Middle frontal gyrus (tissue), 1 donor: ENCODE measurements at regions not wholly inside any gene's neighbourhood (a gene's known extent, or its start where the extent isn't known, plus 50 kb on each side); places are given as distances from the start of the nearest gene placed in this dataset.
"Not testable (repeated sequence)": the region's sequence is repeated elsewhere in the genome, so short reads cannot be mapped to it uniquely, and the experiment has no call there.

Experiments used
- DNase-seq: peaks from one replicate; pipeline ENCODE4 v3.0.0-alpha.2; 2015; ENCODE audit warnings: low spot score; ENCODE audit errors: extremely low spot score

DNA sequence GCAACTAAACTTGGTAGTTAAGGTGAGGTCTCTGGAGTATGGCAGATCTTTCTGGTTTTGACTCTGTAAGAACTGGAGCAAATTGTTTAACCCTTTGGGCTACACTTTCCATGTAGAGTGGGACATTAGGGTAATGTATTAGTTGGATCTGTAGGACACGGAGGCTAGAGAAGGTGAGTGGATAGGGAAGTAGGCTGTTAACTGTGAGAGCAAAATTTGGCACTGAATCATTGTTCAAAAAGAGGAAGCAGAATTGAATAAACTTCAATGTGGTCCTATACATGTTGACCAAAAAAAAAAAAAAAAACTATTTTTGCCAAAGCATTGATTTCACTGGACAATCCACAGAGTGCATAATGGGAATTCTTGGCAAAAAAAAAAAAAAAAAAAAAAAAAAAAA, 370.2 kb upstream of the CHORDC1 start:
- no peak for DNase-seq

DNA sequence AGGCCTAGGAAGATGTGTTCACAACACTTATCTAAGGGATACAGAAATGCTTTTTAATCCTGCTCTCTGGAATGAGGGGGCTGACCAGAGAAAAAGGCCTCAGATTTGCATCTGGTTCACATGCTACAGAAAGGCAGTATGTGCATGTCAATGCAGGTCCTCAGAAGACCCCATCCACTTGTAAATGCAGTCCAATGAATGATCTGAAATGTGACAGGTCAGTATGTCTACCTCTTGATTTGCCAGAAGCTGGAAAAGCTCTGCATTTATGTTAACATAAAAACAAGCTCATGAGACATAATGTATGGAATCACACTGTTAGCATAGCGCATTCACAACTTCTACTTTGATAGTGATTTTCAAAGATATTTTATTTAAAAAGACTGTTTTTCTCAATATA, 367.4 kb upstream of the CHORDC1 start:
- DNase-seq: no peak

DNA sequence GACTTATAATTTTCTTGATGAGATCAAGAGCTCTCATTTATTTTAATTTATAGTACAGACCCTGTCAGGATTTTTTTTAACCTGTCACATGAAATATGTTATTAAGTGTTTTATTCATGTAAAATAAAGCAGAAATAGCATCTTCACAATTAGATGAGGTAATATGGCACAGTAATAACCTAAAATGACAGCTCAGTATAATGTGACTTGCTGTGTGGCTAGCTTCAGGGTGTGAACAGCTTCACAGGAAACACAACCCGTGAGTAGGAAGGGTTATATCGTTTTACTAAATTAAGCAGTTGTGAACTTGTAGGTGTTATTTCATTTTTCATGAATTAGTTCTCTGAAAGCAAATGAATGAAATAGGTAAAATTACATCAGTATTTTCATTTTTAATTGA, 366.9 kb upstream of the CHORDC1 start:
- no peak for DNase-seq

DNA sequence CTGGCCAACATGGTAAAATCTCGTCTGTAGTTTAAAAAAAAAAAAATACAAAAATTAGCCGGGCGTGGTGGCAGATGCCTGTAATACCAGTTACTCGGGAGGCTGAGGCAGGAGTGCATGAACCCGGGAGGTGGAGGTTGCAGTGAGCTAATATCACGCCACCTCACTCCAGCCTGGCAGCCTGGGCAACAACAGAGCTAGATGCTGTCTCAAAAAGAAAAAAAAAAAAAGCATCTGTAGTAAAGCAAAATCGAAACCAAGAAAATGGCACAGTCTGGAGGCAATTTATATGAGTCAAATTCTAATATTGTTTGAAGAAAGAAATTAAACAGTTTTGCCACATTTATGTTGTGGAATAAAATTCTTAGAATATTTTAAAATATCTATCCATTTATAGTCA, 365.0 kb upstream of the CHORDC1 start:
- no peak for DNase-seq

- DNase-seq: no peak
Observed at GRCh38 chr11:90585491-90585890, 362.6 kb upstream of the CHORDC1 start.

DNA sequence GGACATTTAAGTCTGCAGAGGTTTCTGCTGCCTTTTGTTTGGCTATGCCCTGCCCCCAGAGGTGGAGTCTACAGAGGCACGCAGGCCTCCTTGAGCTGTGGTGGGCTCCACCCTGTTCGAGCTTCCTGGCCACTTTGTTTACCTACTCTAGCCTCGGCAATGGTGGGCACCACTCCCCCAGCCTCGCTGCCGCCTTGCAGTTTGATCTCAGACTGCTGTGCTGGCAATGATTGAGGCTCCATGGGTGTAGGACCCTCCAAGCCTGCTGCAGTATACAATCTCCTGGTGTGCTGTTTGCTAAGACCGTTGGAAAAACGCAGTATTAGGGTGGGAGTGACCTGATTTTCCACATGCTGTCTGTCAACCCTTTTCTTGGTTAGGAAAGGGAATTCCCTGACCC, 360.1 kb upstream of the CHORDC1 start:
- not testable (repeated sequence) for DNase-seq

- DNase-seq: peak; percentile 18
Observed at GRCh38 chr11:90564531-90564930, 341.7 kb upstream of the CHORDC1 start.

DNA sequence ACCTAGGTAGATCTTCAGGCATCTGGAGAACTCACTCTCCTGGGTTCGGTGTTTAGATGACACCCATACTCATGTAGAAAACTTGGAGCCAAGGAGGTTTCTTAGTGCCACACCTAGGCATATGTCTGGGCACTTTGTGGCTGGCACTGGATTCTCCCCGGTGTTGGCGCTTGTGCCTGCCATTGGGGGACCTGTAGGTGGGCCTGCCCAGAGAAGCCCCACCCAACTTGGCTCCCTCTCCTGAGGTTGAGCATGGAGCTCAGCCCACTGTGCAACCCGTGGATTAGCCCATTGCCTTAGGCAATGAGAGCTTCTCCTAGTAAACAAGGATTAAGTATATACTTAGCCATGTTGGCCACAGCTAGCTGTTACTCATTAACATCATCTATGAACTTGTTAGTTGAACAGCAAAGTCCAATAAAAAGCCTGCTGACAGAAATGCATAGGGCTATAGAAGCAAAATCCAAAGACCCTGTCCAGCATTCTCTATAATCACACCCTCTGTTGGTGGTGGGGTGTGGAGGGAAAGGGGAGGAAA, 335.5 kb upstream of the CHORDC1 start:
- DNase-seq: no peak

GRCh38 chr11:90556606-90557005, 333.8 kb upstream of the CHORDC1 start:
- DNase-seq: no peak

DNA sequence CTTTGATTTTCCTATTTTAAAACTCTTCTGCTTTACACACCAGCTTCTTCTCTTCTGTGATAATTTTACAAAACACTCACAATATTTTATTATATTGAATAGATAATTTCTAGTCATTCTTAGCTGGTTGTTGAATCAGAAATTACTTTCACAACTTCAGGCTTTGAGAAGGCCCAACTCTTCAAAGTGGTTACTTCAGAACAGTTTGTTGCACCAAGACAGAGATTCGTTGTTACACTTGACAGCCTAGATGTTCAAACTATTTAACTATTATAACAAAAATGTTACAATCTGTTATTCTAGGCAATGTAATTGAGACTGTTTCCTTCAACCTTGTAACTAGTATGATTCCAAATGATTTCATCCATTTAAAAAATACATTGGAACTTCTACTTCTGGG, 333.2 kb upstream of the CHORDC1 start:
- no peak for DNase-seq

DNA sequence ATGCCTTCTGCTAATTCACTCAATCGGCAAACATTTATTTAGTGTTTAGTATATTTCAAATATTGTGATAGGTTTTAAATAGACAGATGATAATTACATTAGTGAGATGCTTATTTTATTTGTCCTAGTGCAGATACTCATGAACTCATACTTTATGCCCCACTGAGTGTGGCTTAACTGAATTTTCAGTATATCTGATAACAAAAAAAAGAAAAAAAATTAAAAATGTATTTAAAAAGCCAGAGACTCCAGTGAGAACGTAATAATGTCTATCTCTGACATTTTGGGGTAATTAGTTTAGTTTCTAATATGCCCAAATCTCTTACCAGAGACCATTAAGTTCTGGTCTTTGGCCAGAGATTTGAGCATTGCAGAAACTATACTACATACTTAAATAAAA, 332.6 kb upstream of the CHORDC1 start:
- no peak for DNase-seq

DNA sequence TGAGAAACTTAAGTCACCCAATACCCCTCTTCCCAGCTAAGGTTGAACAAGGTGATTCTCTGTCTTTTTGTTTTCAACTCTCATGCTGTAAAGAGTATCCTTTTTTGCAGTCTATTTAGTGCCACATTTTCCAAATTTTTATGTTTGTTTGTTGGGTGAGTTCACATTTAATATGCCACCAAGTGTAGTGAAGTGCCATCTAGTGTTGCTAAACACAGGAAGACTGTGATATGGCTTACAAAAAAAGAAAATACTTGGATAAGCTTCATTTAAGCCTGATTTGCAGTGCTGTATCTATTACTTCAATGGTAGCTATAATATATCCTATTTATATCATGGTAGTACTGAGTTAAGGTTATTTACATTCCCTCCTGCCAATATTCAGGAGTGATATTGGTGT, 319.2 kb upstream of the CHORDC1 start:
- no peak for DNase-seq

- no peak for DNase-seq
Observed at GRCh38 chr11:90536301-90536700, 313.5 kb upstream of the CHORDC1 start.

DNA sequence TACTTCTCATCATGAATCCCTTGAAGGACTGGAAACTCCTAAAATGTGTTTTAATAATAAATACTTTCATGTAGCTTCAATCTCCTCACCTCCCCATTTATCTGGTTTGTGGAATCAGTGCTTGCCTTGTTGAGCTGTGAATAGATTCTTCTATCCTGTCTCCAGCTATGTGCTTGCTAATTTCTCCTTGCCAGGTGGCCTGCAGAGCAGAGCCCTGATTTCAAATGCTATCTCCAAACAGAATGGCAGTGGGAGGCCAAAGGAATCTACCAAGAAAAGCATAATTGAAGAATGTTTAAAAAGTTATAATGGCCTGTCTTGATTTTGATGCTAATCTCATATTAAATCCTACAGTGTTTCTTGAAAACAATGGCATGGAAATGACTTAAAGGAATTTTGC, 309.3 kb upstream of the CHORDC1 start:
- DNase-seq: no peak

GRCh38 chr11:90531001-90531400, 308.2 kb upstream of the CHORDC1 start:
- no peak for DNase-seq

GRCh38 chr11:90525962-90526361, 303.1 kb upstream of the CHORDC1 start:
- DNase-seq: no peak

GRCh38 chr11:90512846-90513245, 290.0 kb upstream of the CHORDC1 start:
- no peak for DNase-seq

DNA sequence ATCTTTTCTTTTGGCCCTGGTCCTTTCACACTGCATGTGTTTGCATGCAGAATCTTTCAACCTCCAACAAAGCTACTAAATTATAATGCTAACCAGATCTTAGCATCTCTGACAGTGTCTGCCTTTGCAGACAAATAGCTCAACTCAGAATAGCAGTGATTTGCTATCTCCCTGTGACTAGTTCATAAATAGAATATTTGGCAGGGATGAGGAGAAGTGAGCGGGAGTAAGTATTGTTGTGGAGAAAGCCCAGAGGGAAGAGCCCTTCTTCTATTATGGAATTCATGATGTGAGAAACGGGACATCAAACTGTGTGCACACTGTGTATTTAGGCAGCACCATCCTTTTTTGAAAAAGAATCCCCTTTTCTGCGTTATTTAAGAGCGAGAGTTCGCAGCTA, 288.0 kb upstream of the CHORDC1 start:
- no peak for DNase-seq

DNA sequence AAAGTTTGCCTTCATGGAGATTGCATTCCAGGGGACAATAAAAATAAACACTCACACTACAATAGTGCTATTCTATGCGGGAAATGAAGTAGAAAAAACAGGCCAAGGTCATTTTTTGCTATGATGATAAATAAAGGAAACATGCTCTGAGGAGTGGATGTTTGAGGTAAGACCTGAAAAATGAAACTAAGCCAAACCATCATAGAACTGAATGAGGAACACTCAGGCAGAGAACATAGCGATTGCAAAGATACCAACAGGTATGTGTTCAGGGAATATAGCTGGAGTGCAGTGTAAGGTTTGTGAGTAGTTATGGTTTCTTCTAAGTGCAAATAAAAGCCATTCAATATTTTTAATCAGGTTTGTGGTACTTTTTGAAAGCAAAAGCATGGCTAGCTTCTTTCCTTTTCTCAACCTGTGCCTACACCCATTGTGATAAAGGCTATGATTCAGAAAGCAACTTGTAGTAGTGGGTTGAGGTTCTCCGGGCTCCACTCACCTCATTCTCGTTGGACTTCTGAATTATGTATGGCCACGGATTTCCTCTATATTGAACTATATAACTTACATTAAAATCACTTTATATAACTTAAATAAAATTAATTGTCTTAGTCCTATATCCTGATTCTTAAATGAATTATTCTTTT, 278.2 kb upstream of the CHORDC1 start:
- DNase-seq: no peak

DNA sequence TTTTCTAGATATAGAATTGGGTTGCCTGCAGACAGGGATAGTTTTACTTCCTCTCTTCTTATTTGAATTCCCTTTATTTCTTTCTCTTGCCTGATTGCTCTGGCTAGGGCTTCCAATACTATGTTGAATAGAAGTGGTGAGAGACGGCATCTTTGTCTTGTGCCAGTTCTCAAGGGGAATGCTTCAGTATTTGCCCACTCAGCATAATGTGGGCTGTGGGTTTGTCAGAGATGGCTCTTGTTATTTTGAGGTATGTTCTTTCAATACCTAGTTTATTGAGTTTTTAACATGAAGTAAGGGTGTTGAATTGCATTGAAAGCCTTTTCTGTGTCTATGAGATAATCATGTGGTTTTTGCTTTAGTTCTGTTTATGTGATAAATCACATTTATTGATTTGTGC, 273.9 kb upstream of the CHORDC1 start:
- no peak for DNase-seq

GRCh38 chr11:90493379-90493778, 270.5 kb upstream of the CHORDC1 start:
- no peak for DNase-seq

DNA sequence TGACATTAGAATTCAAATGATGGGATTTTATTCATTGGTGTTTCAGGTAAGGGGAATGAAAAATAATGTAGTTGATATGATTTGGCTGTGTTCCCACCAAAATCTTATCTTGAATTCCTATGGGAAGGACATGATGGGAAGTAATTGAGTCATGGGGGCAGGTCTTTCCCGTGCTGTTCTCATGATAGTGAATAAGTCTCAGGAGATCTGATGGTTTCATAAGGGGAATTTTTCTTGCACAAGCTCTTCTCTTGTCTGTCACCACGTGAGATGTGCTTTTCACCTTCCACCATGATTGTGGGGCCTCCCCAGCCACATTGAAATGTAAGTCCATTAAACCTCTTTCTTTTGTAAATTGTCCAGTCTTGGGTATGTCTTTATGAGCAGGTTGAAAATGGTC, 268.6 kb upstream of the CHORDC1 start:
- no peak for DNase-seq

GRCh38 chr11:90476442-90477007, 253.7 kb upstream of the CHORDC1 start:
- no peak for DNase-seq
